ENCODE measurements at regions not wholly inside any gene's neighbourhood (a gene's known extent, or its start where the extent isn't known, plus 50 kb on each side); places are given as distances from the start of the nearest gene placed in this dataset.

DNA sequence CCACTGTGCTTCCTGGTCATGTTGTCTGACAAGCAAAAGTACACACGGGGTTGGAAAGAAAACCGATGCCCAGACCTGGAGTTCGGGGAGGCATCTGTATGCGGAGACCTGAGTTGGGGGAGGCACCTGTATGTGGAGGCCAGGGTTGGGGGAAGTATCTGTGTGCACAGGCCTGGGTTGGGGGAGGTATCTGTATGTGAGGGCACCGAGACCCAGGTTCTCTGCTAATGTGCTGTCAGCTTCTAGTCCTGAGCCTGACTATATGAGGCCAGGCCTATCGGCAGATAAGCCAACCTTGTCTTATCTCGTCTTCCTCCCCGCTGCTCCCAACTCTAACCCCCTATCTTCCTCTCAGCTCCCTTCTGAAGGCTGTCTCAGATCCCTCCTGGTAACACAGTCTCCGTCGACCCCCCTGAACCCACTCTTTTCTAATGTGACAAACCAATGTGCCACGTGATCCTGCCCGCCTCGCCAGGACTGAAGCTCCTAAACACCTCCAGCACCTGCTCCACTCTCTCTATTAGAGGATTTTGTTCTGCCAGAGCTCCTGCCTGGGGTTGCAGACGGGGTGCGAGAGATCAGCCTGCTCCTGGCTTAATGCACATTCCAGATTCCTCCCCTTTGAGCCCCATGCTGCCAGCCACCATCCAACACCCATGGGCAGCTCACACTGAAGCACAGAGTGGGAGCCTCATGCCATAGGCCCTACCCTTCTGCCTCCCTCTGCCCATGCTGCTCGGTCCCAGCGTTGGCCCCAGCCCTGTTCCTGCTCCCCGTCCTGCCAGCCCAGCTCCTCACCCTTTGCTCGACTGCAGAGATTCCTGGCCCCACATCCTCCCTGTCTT is 188.4 kb downstream of the SH3BP4 start:
- TF ChIP-seq POLR2A (IDR thresholded peaks at IDR 0.05; ENCODE audit: low read depth, low read length), result no peak
- no peak for TF ChIP-seq TAF1 (IDR thresholded peaks at IDR 0.05; ENCODE audit: borderline replicate concordance, low read depth, low read length)
- no peak for TF ChIP-seq POLR2AphosphoS5 (IDR thresholded peaks at IDR 0.05; ENCODE audit: low read depth, low read length)
